ENCODE measurements at regions not wholly inside any gene's neighbourhood (a gene's known extent, or its start where the extent isn't known, plus 50 kb on each side); places are given as distances from the start of the nearest gene placed in this dataset.

DNA sequence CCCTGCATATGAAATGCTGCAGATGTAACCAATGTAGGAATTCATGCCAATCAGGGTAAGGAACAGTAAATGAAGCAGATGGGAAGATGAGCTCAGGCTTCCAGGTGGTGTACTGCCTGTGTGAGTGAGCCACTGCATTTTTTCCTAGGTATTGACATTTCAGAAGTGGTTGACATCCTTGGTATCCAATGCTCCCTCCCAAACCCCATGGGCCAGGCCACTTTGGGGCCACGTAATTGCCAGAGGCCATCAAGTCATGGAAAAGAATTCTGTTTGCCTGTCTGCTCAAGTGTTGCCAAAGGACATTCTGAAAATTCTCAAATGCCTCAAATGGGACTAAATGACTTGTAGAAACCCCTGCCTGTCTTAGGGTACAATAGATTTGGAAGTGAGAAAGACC lies 384.6 kb downstream of the GATA3 start:
- DNase-seq (ENCODE audit: low read depth, low spot score): no peak
- Histone ChIP-seq H3K9me3 (ENCODE audit: control insufficient read depth, low read depth, low read length) (no peaks in the 10 kb centered on the region), H3K4me2 (ENCODE audit: control insufficient read depth, extremely low read depth, insufficient read depth, low read depth, low read length) (no peak overlapping the region), H3K9ac (ENCODE audit: control insufficient read depth, extremely low read depth, insufficient read depth, low read length) (no peak overlapping the region), H3K4me3 (ENCODE audit: control insufficient read depth in 2 of 3, extremely low read depth in 1 of 3, insufficient read depth in 2 of 3, low read depth in 1 of 3, low read length in 3 of 3) (no peak overlapping the region), H2AFZ (ENCODE audit: control insufficient read depth, low read length) (no peak overlapping the region), H3K79me2 (ENCODE audit: control insufficient read depth, insufficient read depth, low read length) (no peaks in the 10 kb centered on the region), H4K20me1 (ENCODE audit: control insufficient read depth, extremely low read depth, insufficient read depth, low read length) (no peaks in the 10 kb centered on the region), H3K9me1 (ENCODE audit: control insufficient read depth, extremely low read depth, insufficient read depth, low read length) (no peaks in the 10 kb centered on the region), H3K36me3 (ENCODE audit: control insufficient read depth in 2 of 2, extremely low read depth in 1 of 2, insufficient read depth in 2 of 2, low read length in 2 of 2) (no peaks in the 10 kb centered on the region), H3K27me3 (ENCODE audit: control insufficient read depth, extremely low read depth, insufficient read depth, low read length) (no peaks in the 10 kb centered on the region), H3K4me1 (ENCODE audit: control insufficient read depth, extremely low read depth, insufficient read depth, low read length) (peaks cover 25% of the 10 kb centered on the region), H3K27ac (ENCODE audit: control insufficient read depth, insufficient read depth, low read length) (no peak overlapping the region)
- TF ChIP-seq EZH2 (IDR thresholded peaks at IDR 0.05; ENCODE audit: low read length): no peak
- TF ChIP-seq, protein P1, sequence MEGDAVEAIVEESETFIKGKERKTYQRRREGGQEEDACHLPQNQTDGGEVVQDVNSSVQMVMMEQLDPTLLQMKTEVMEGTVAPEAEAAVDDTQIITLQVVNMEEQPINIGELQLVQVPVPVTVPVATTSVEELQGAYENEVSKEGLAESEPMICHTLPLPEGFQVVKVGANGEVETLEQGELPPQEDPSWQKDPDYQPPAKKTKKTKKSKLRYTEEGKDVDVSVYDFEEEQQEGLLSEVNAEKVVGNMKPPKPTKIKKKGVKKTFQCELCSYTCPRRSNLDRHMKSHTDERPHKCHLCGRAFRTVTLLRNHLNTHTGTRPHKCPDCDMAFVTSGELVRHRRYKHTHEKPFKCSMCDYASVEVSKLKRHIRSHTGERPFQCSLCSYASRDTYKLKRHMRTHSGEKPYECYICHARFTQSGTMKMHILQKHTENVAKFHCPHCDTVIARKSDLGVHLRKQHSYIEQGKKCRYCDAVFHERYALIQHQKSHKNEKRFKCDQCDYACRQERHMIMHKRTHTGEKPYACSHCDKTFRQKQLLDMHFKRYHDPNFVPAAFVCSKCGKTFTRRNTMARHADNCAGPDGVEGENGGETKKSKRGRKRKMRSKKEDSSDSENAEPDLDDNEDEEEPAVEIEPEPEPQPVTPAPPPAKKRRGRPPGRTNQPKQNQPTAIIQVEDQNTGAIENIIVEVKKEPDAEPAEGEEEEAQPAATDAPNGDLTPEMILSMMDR (optimal IDR thresholded peaks at IDR 0.05 in 1 of 3, IDR thresholded peaks at IDR 0.05 in 1 of 3, conservative IDR thresholded peaks at IDR 0.05 in 1 of 3; ENCODE audit: extremely low read depth in 1 of 3, insufficient read depth in 2 of 3, low read length in 3 of 3): no peak
- dilution Hi-C loops (cut with MboI; ENCODE audit: extremely low pct_ligation_motif_present, low sequenced_read_pairs): no loop called here
- no peak for FAIRE-seq

DNA sequence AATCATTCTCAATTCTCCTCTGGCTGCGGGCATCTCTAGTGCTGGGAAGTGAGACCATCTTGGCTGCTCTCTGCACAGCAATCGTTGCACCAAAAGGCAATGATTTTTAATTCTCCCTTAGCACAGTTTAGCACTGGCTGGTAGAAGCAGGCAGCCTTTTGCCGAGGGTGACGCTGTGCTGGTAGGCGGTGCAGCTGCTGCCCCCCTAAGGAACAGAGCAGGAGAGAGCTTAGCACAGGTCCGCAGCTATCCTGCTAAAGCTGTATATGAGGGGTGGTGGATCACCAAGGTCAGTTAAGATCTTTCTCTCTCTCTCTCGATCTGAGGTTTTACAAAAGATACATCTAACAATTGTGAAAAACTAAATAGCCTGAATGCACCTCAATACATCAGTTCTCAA lies 390.1 kb downstream of the GATA3 start:
- Histone ChIP-seq H3K36me3 (ENCODE audit: control insufficient read depth in 2 of 2, extremely low read depth in 1 of 2, insufficient read depth in 2 of 2, low read length in 2 of 2) (no peaks in the 10 kb centered on the region), H3K9me1 (ENCODE audit: control insufficient read depth, extremely low read depth, insufficient read depth, low read length) (no peaks in the 10 kb centered on the region), H3K79me2 (ENCODE audit: control insufficient read depth, insufficient read depth, low read length) (no peaks in the 10 kb centered on the region), H3K9ac (ENCODE audit: control insufficient read depth, extremely low read depth, insufficient read depth, low read length) (no peak overlapping the region), H3K4me1 (ENCODE audit: control insufficient read depth, extremely low read depth, insufficient read depth, low read length) (no peaks in the 10 kb centered on the region), H3K9me3 (ENCODE audit: control insufficient read depth, low read depth, low read length) (no peaks in the 10 kb centered on the region), H3K27ac (ENCODE audit: control insufficient read depth, insufficient read depth, low read length) (no peak overlapping the region), H3K27me3 (ENCODE audit: control insufficient read depth, extremely low read depth, insufficient read depth, low read length) (no peaks in the 10 kb centered on the region), H3K4me3 (ENCODE audit: control insufficient read depth in 2 of 3, extremely low read depth in 1 of 3, insufficient read depth in 2 of 3, low read depth in 1 of 3, low read length in 3 of 3) (no peak overlapping the region), H2AFZ (ENCODE audit: control insufficient read depth, low read length) (no peak overlapping the region), H4K20me1 (ENCODE audit: control insufficient read depth, extremely low read depth, insufficient read depth, low read length) (no peaks in the 10 kb centered on the region), H3K4me2 (ENCODE audit: control insufficient read depth, extremely low read depth, insufficient read depth, low read depth, low read length) (no peak overlapping the region)
- dilution Hi-C loops (cut with MboI; ENCODE audit: extremely low pct_ligation_motif_present, low sequenced_read_pairs): no loop called here
- FAIRE-seq (no peak), DNase-seq (ENCODE audit: low read depth, low spot score) (no peak)
- TF ChIP-seq, protein P1 (optimal IDR thresholded peaks at IDR 0.05 in 1 of 3, IDR thresholded peaks at IDR 0.05 in 1 of 3, conservative IDR thresholded peaks at IDR 0.05 in 1 of 3; ENCODE audit: extremely low read depth in 1 of 3, insufficient read depth in 2 of 3, low read length in 3 of 3): no peak
- TF ChIP-seq EZH2 (IDR thresholded peaks at IDR 0.05; ENCODE audit: low read length): no peak
